ENCODE measurements at regions not wholly inside any gene's neighbourhood (a gene's known extent, or its start where the extent isn't known, plus 50 kb on each side); places are given as distances from the start of the nearest gene placed in this dataset.

- TF ChIP-seq CTCF (IDR thresholded peaks at IDR 0.05) (no peak), ZFX (IDR thresholded peaks at IDR 0.05; ENCODE audit: borderline replicate concordance) (no peak)
Observed at GRCh38 chr13:22506096-22506691, 674.6 kb upstream of the SGCG start.

All from 22Rv1 (cell line).